Activated CD8-positive, alpha-beta memory T cell treated with anti-CD3 and anti-CD28 coated beads for 1 hour (primary cell): ENCODE measurements at regions not wholly inside any gene's neighbourhood (a gene's known extent, or its start where the extent isn't known, plus 50 kb on each side); places are given as distances from the start of the nearest gene placed in this dataset.
"Not testable (repeated sequence)": the region's sequence is repeated elsewhere in the genome, so short reads cannot be mapped to it uniquely, and the experiment has no call there.

Experiments used
- DNase-seq, 2 donors: peaks; one replicate each; pipeline ENCODE4 v3.0.0-alpha.2; 2020; ENCODE audit warnings: low read depth in 1 of 2; ENCODE audit errors: extremely low read depth in 1 of 2

DNA sequence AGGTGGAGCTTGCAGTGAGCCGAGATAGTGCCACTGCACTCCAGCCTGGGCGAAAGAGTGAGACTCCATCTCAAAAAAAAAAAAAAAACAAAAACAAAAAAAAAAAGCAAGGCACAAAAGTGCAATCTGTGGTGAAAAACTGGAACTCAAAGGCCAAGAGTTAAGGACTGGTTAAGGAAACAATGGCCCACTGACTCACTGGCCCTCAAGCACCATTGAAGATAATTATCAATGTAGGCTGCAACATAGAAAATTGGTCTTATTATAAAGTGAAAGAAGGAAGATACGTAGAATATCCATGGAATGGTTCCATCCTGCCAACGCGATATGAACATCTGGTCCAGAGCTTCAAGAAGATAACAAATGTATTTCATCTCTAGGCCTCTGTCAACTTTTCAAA, 444.2 kb downstream of the SOX9 start:
- no peak for DNase-seq

DNA sequence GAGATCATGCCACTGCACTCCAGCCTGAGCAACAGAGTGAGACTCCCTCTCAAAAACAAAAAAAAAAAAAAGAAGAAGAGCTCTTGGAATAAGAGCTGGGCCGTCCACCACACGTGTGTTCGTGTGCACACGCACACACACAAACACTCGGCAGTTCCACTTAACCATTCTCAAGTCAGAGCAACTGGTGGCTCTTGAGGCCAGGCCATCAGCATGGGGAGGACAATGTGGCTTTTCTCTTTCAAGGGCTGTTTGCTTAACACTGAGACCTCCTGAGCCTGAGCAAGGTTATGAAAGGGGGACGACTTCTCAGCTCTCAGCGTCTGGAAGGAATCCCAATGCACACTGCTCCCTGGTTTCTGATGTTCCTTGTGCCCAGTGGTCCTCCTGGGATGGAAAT, 444.9 kb downstream of the SOX9 start:
- DNase-seq: no peak

DNA sequence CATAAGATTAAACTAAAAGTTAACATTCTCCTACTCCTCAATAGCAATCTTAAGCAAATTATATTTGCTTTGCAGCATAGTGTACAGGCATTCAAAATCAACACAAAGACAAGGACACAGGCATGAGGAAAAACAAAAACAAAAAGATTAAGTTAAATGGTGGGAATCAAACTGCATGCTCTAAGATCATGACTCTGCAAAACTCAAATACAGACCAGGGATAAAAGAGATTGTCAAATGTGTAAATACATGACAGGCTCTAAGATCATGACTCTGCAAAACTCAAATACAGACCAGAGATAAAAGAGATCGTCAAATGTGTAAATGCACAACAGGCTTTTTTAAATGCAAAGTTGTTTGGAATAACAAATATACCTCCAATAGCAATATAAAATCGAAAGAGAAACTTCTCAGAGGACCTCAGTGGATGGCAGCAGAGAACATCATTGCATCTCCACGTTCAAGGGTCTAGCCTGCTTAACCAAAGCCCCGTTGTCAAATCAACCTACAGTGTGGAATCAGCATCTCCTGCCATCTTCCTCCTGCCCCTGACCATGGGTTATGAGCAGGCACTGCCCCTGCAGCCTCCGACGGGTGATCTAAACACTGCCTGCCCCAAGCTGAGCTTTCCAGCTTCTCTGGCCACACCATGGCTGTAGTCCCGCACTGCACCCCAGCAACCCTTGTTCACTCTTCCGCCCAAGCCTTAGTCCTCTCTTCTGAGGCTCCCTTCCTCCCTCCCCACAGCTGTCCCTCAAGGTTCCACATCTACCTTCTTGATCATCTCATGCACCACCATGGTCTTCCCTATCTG, 446.1 kb downstream of the SOX9 start:
- DNase-seq: no peak

DNA sequence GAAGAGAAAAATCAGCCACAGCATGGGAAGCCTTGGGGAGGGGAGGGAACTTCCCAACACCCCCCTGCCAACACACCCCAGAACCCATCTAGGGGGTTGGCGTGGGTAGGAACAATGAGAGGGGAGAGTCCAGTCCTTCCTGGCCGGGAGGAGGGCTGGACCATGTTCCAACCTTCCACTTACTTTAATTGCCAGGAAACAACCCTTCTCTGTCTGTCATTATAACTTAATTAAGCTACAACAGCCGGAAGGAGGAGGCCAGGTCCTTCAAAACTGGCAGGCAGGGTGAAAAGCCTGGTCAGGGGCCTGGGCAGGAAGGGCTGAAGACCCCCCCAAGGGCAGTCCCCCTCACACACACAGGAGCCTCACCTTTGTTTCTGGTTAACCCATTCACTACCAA, 447.0 kb downstream of the SOX9 start:
- DNase-seq: no peak

DNA sequence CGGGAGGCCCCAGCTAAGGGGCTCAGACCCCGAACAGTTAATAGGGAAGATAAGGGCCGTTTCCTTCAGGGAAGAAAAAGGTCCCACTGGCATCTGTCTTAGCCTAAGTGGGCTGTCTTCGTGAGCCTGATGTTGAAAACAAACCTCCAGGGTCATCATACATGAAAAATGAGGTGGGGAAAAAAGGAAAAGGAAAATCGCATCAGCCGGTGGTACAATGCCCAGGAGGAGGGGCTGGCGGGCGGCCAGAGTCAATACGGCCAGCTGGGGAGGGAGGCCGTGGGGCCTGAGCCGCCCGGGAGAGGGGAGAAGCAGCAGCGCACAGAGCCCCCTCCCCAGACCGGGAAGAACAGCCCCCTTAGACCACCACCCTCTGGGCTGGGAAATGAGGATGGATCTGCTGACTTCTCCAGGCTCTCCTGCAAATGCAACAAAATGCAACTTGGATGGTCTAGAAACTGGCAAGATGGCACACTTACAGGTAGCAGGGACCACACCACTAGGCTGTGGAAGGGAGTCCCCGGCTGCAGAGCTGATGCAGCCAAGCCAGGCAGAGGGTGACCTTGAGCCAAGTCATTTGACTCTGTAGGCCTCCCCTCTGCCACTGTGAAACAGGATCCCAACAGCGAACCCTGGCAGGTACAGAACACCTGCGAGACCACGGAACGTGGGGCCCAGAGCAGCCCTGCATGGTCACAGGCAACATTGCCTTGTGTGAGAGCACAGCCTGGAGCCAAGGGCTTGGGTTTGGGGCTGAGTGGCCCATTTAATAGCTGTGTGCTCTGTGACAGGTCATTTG, 448.5 kb downstream of the SOX9 start:
- no peak for DNase-seq

DNA sequence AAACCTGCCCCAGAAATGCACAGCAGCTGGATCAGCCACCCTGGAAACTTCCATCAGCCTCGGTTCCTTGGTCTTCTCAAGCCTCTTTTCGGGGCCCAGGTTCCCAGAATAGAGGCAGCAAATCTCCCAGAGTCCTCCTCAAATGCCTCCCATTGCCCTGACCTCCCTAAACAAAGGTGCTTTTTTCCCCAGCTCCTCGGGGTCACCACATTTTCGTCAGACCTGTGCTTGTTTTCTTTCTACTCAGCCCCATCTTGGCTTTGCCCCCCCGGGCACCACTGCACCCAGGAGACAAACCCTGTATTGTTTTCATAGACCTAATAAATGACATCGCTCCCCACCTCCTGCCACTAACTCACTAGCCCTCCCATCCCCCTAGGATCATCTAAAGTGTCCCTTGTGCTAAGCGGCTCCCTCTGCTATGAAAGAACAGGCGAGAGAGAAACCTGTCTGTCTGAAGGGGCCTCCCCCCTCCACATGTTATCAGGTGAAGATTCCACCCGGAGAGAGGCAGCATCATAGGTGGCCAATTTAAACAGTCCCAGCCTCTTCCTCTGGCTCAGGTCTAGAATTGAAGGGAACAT, 451.1 kb downstream of the SOX9 start:
- no peak for DNase-seq

DNA sequence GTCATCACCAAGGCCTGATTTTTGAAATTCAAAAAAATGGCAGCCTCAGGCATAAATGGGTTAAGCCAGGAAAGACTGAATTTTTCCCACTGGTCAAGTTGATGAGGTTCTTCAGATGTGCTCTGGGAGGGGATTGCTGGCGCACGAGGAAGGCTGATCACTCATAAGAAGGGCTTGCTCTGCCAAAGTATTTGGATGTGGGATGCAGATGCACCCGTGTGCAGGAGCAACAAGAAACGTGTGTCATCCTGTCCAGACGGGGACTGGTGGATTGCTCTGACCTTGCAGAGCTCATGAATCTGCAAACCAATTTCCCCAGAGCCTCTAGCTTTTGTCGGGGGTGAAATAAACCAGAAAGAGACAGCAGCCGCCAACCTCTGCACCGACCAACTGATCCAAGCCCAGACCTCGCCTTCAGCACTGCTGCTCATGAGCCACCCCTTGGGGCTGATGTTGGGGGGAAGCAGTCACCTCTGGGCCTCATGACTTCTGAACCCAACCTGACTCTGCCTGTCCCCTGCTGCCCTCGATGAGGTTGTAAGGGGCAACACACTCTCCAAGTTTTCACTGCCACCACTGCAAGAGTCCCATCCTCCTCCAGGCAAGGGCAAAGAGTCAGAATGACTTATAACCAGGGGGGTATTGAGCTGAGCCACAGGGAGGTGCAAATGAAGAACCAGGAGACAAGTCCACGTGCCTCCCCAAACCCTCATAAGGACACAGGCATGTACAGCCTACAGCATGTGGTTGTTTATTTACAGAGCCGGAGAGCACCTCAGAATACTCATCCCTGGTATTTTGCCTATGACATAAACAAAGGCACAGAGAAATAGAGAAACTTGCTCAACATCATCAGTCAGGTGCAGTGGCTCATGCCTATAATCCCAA, 452.0 kb downstream of the SOX9 start:
- no peak for DNase-seq

DNA sequence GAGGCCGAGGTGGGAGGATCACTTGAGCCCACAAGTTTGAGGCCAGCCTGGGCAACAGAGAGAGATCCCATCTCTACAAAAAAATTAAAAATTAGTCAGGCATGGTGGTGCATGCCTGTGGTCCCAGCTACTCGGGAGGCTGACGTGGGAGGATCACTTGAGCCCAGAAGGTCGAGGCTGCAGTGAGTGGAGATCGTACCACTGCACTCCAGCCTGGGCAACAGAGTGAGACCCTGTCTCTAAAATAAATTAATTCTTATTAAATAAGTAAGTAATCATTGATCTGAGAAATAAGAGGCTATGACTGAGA, 452.6 kb downstream of the SOX9 start:
- DNase-seq: not testable (repeated sequence)

DNA sequence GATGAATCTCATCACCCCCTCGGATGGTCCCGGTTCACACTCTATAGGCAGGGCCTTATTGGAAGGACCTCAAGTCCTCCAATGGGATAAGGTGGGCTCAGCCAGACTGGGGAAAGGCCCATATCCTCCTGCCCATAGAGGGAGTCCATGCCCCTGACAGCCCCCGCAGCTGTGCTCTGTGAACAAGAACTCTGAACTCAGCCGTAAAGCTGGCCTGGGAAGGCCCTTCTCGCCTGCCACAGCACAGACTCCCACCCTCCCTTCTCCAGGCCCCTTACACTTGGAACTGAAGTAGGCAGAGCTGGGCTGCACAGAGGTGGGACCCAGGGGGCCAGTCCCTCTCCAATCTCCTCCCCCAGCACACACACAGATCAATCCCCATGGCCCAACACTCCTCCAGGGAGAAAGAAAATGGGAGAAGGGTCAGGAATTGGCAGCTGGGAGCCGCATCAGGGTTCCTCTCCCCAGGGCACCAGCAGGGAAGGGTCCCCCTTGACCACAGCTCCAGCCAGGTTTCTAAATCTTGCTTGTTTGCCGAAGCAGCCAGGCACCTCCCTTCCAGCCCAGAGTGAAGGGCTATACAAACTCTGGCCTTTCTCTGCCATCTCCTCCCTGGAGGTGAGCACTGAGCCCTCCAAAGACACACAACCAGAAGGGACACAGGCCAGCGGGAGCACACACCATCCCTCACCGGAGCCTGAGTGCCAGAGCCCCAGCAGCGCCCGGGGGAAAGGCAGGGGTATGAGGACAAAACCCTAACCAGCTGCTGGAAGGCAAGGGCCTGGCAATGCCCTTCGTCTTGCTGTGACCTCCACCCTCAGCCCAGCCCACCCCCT, 454.1 kb downstream of the SOX9 start:
- no peak for DNase-seq

DNA sequence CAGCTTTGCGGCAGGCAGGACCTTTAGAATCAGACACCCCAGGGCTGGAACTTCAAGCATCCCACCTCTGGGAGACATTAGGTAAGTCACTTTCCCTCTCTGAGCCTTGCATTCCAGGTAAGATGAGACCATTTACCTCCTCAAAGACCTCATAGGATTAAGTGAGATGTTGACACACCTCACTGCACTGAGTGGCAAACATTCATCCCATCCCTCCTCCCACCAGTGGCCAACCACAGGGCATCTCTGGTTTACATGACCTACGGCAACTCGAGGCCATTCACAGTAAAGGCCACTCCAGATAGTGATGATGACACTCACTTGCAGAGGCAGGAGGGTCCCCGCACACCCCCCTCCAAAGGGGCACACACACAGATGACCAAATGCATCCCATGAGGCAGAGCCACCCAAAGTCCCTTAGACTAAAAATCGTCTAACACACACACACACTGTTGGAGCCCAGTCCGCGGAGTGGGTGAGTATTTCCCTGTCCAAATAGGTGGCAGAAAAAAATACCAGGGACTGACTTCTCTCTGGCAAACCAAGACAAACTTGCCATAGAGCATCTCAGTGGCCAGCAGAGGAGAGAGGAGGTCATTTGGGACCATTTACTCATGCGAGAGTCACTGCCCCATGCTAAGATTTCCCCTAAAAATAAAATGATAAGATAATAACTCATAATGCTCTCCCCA, 454.9 kb downstream of the SOX9 start:
- DNase-seq: no peak

DNA sequence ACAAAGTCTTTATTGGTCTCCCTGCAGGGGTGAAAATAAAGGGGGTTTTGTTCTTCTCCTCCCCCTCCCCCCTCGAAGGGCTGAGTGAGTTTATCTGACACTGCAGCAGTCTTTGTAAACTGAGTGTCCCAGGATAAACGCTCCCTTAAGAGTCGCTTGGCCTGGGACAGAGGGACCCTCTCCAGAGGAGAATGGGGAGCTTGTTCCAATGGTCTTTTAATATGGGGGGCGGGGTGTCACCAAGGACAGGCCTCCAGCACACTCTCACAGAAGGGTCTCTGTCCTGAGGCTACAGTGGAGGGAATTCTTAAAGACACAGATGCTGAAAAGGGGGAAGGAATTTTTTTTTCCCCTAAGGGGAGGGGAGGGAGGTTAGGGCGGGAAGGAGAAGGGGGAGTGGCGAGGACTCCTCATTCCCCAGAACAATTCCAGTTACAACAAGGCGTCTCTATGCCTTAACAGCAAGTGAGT, 455.5 kb downstream of the SOX9 start:
- DNase-seq: no peak

DNA sequence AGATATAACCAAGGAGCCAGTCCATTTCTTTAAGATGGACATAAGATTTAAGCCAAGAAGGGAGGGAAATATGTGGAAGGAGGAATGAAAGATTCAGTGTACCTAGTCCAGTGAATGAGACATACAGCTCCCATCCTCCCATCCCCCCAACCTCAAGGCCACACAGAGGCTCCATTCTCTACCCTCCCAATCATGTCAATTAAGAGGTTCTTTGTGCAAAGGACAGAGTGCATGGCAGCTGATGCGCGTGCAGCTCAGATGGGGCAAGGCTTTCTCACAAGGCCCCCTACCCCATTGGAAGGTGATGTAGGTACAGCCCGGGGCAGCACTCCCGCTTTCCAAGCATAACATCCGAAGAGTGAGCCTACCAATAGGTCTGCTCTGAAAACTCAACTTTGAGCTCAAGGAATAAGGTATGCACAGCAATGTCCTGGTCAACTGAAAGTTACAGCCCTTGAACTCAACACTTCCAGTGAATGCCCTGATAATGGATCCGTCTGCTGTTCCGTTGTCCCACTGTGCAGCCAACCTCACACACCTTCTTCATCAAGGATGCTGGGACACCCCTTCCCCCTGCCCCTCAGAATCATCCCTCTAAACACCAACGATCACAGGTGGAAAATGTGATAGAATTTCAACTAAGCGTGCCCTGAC, 458.1 kb downstream of the SOX9 start:
- DNase-seq: no peak

DNA sequence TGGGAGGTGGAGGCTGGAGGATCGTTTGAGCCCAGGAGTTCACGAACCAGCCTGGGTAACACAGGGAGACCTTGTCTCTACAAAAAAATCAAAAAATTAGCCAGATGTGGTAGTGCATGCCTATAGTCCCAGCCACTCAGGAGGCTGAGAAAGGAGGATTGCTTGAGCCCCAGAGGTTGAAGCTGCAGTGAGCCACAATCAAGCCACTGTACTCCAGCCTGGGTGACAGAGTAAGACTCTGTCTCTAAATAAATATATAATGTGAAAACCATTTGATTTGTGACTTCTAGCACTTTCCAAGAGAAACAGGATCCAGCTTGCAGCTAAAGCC, 459.1 kb downstream of the SOX9 start:
- DNase-seq: no peak

DNA sequence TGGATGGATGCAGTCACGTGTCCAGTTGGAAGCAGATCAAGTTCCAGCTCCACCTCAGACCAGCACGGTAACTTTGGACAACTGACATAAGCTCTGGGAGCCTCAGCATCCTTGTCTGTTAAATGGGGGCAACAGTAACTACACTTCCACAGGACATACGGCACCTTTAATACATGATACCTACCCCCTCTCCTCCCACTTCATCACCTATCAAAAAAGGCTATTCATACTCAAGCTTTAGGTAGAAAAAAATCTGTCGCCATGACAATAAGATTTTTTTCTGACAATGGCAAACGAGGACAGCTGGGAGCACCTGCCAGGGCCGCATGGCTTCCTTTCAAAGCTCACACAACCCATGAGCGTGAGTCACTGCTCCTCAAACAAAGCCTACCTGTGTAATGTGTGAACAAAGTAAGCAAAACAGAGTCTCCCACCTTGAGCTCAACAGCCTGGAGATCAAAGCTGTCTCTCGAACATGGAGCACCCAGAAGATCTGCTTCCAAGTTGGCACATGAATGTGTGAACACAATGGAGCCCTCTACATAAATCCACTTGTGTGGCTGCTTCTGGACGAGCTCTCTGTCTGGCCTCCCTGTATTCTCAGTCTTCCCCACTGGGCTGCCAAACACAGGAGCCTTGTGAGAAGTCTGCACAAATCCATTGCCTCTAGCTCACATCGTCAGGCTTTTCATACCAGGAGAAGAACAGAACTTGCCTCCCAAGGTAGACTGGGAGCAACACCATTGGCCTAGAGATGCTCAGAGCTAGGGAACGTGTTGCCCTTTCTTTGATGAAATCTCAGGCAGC, 459.7 kb downstream of the SOX9 start:
- DNase-seq: no peak

DNA sequence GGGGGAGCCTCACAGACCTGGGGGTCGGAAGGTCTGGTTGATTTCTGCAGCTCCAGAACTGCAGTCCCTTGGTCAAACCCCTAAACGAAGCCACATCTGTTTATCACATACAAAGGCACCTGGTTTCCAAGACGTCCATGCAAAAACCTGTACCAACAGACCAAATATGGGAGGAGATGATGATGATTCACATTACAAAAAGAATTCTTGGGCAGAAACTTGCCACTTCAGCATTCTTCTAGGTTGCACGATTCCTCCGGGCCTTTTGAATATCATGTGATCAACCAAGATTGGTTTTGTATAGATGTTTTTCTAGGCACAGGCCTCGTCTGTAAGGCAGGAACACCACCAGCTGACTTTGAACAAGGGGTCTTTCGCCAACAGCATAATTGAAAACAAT, 466.3 kb downstream of the SOX9 start:
- DNase-seq: no peak

DNA sequence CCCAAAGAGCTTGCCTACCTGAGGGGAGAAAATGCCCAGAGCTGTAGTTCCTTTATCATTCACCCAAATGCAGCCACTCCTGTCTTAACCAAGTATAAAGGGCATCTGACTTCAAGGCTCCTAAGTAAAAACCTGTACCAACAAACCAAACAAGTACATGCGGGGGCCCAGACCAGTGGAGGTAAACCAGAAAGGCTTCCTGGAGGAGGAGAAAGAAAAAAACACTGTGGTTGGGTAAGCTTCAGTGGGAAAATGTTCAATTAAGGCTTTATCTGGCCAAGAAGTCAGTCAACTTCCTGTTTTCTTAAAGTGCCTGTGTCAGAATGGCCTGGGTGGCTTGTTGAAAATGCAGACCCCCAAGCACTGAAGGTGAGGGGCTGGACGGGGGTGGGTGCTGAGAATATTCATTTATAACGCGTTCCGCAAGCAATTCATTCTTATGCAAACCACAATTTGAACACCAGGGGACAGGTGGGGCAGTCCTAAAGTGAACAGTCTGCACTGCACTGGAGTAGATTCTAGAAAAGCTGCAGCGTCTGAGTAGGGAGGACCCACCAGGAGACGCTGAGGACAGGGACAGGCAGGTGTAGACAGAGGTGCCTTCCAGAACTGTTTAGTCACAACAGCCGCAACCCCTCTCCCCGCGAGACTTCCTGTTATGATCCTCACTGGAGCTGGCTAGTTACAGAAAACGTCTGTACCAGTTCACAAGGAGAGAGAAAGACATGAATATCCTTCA, 467.1 kb downstream of the SOX9 start:
- DNase-seq: no peak

DNA sequence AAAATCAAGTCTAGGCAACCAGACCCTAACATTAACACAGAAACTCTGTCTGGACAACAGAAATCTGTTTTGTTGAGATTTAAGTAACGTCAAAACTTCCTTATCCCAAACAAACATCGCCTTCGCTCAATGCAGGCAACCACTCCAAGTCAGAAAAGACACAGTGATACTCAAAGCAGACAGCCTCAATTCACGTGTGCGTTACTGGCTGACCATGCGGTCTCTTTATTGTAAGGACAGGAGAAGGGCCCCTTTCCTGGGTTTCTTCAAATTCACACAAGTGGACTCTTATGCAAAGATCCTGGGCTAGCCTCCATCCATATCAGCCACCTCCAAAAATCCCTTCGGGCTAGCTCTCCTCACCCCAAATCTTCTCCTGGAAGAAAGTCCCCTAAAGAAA, 467.7 kb downstream of the SOX9 start:
- no peak for DNase-seq

DNA sequence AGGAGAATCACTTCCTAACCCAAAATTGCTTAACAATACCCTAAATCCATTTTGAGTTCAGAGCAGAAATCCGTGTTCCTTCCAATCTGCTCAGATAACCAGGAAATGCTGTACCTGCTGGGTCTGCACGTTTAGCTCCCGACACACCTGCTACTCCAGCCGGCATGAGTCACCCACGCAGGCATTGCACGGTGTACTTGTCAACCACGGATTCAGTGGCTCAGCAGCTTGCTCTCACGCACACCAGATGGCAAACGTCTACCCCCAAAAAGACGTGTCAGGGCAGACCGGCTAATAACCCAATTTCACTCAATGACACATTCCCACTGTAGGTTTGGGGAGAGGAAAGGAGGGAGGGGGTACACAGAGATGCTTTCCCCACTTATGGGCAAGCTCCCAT, 468.1 kb downstream of the SOX9 start:
- DNase-seq: no peak
